GM10266 (cell line): ENCODE measurements at regions not wholly inside any gene's neighbourhood (a gene's known extent, or its start where the extent isn't known, plus 50 kb on each side); places are given as distances from the start of the nearest gene placed in this dataset.
"Not testable (repeated sequence)": the region's sequence is repeated elsewhere in the genome, so short reads cannot be mapped to it uniquely, and the experiment has no call there.

Experiments used
- DNase-seq: peaks from one replicate; pipeline ENCODE4 v3.0.0; 2012; ENCODE audit errors: extremely low spot score
- TF ChIP-seq, protein P1 (sequence below): IDR thresholded peaks from 2 replicates; pipeline ENCODE4 v1.5.1; 2012; ENCODE audit warnings: mild to moderate bottlenecking, low read depth; ENCODE audit not compliant: control insufficient read depth, insufficient read depth; ENCODE audit errors: missing control alignments

DNA sequence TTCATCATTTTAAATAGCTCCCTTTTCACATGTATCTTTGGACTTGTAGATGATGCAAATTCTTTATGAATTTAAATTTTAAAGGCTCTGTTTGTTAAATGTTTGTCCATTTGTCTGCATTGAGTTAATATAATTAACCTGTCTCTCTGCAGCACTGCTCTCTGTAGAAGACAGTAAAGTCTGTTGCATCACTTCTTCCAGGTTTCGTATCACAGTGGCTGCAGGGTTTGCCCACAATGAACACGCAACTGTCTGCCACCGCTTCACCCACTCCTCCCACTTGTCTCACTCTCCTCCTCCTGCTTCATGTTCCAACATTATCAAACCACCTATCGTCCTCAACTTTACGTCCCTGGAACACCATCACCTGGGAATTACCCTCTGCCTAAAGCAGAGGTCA, 231.3 kb upstream of the SLC30A5 start:
- no peak for DNase-seq
- TF ChIP-seq, protein P1, sequence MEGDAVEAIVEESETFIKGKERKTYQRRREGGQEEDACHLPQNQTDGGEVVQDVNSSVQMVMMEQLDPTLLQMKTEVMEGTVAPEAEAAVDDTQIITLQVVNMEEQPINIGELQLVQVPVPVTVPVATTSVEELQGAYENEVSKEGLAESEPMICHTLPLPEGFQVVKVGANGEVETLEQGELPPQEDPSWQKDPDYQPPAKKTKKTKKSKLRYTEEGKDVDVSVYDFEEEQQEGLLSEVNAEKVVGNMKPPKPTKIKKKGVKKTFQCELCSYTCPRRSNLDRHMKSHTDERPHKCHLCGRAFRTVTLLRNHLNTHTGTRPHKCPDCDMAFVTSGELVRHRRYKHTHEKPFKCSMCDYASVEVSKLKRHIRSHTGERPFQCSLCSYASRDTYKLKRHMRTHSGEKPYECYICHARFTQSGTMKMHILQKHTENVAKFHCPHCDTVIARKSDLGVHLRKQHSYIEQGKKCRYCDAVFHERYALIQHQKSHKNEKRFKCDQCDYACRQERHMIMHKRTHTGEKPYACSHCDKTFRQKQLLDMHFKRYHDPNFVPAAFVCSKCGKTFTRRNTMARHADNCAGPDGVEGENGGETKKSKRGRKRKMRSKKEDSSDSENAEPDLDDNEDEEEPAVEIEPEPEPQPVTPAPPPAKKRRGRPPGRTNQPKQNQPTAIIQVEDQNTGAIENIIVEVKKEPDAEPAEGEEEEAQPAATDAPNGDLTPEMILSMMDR: no peak

DNA sequence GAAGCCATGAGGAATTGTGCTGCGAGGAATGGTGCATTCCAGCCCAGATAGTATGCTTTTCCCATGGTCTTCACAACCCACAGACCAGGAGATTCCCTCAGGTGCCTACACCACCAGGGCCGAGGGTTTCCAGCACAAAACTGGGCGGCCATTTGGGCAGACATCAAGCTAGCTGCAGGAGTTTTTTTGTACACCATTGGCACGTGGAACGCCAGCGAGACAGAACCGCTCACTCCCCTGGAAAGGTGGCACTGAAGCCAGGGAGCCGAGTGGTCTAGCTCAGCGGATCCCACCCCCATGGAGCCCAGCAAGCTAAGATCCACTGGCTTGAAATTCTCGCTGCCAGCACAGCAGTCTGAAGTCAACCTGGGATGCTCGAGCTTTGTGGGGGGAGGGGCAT, 228.6 kb upstream of the SLC30A5 start:
- not testable (repeated sequence) for DNase-seq

DNA sequence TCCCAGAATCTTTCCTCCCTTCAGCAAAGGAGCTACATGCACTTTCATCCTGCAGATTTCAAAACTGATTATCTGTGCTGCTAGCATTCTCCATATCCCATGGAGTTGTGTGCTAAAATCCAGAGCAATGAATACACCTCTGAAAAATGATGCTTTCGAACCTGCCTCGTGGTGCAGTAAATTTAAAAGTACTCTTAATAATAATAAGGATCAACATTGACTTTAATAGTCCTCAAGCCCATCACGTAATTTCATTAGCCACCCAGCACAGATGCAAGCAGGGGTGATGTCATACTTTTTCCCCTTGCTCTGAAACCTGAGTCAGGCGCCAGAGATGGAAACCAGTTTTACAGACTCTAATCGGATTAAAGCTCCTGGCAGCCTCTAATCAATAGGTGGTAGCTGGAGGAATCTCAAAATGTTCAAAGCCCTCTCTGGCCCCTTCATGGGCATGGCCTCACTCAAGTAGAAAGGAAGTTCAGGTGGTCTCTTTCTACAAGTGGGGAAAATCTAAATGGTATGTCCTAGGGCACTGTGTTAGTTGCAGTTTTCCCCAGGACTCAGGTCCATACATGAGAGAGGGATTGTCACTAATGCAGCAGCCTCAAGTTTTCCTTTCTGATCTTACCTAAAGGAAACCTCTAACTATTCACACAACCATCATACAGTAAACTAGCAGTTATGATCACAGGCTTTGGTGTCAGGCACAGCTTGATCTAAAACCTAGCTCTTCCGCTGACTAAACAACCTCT, 221.6 kb upstream of the SLC30A5 start:
- TF ChIP-seq, protein P1: no peak
- no peak for DNase-seq

DNA sequence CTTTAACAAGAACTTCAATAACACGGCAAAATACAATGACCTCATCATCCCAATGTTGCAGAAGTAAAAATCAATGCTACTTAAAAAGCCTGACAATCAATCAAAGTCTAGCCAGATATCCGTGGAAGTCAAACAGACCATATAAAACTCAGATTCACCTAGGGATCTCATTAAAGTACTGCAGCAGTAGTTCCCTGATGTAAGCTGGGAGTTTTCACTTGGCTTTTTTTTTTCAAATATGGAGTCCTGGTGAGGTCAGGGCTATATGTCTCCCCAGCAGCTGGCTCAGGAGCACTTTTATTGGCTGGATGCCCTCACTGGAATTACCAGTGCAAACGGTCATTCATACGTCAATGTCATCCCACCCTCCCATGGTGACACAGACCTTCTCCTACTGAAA, 220.6 kb upstream of the SLC30A5 start:
- TF ChIP-seq, protein P1: no peak
- DNase-seq: no peak

DNA sequence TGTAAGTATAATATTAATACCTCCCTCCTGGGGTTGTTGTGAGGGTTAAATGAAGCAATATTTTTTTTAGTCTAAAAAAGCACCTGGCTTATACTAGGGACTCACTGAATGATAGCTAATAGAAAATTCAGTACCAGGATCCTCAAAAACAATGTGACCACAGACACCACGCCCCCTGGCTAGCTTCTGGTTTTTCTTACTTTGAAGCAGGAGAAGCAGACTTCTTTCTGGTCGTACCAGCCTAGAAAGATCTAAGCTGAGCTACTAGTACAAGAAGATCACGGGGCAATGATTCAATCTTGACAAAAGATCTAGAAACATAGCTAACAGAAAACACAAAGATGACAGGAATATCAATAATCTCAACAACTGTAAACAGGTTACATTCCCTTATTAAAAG, 218.5 kb upstream of the SLC30A5 start:
- no peak for DNase-seq
- TF ChIP-seq, protein P1: no peak

DNA sequence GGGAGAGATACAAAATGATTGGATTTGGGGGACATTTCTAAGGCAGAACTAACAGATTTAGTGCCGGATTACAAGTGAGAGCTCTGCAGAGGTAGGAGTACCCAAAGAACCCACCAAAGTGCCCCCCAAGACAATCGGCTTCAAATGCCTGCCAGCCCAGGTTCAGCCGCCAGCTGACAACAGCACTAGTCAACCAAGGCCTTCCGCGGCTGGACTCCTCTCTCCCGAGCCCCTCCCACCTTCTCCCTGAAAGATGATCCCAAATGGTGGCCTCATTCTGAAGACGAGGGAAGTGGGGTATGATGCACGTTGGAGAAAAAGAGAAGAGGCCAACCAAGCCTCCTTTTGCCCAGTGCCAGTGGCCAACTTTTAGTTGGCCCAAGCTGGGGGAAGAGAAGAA, 210.4 kb upstream of the SLC30A5 start:
- DNase-seq: no peak
- TF ChIP-seq, protein P1: no peak

DNA sequence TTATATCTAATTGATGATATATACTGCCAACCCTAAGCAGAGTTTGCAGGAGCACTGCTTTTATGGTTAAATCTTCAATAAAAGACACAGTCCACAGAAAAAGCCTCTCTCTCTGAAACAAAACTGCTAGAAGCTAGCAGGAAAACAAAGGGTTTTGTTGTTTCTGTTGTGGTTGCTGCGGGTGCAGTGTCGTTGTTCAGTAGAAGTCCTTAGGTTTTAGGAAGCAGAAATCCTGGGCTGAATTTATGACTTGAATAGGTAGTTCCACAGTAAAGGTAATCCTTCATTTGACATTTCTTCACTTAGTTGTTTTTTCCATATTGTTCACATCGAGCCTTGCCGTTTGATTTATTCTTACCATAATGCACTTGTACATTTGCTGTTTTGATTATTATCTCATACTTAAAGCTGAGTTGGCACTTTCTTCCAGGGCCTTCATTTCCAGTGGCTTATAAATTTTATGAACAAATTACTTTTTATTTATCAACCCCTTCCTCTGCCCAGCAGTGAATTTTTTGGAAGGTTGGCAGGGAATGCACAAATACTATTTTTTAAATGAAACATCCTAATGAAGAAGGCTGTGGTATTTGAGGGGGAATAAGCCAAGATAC, 209.6 kb upstream of the SLC30A5 start:
- no peak for DNase-seq
- TF ChIP-seq, protein P1: no peak
